Aorta (tissue), 5 donors: ENCODE measurements at regions not wholly inside any gene's neighbourhood (a gene's known extent, or its start where the extent isn't known, plus 50 kb on each side); places are given as distances from the start of the nearest gene placed in this dataset.

Experiments used
- ATAC-seq: fragments of 200-7000 bp; cut with Tn5 transposase; one replicate; pipeline ENCODE4 v1.9.1; 2022; ENCODE audit warnings: moderate library complexity; ENCODE audit not compliant: low FRiP score
- DNase-seq, 2 donors: peaks; one replicate each; pipeline ENCODE4 v3.0.0-alpha.2; 2020
- H3K27ac ChIP-seq, 2 donors: one replicate each; pipeline ENCODE4 v1.5.1; 2013; ENCODE audit warnings: low read length in 2 of 2, mild to moderate bottlenecking in 2 of 2, moderate library complexity in 2 of 2, control low read depth in 1 of 2, inconsistent platforms in 1 of 2, low read depth in 1 of 2
- H3K27me3 ChIP-seq, 2 donors: one replicate each; pipeline ENCODE4 v1.6.1; 2013; ENCODE audit warnings: control low read depth in 1 of 2, low read length in 1 of 2, mild to moderate bottlenecking in 1 of 2, moderate library complexity in 1 of 2; ENCODE audit not compliant: insufficient read depth in 2 of 2, control insufficient read depth in 1 of 2
- H3K36me3 ChIP-seq, 2 donors: one replicate each; pipeline ENCODE4 v1.6.1; 2013; ENCODE audit warnings: control low read depth in 1 of 2, low read length in 1 of 2, mild to moderate bottlenecking in 1 of 2; ENCODE audit not compliant: insufficient read depth in 2 of 2, control insufficient read depth in 1 of 2
- H3K4me1 ChIP-seq, 2 donors: one replicate each; pipeline ENCODE4 v1.6.1; 2013; ENCODE audit warnings: low read length in 2 of 2, control low read depth in 1 of 2, mild to moderate bottlenecking in 1 of 2, moderate library complexity in 1 of 2; ENCODE audit not compliant: insufficient read depth in 2 of 2, control insufficient read depth in 1 of 2
- H3K4me3 ChIP-seq, 2 donors: one replicate each; pipeline ENCODE4 v1.5.1; 2013; ENCODE audit warnings: low read length in 2 of 2, control low read depth in 1 of 2, mild to moderate bottlenecking in 1 of 2
- H3K9me3 ChIP-seq: one replicate; pipeline ENCODE4 v1.6.1; 2013; ENCODE audit warnings: mild to moderate bottlenecking, low read length; ENCODE audit not compliant: control insufficient read depth
- WGBS, 2 donors: extraction: QIAGEN DNeasy Blood & Tissue Kit; methylation state at CpG; one replicate each; pipeline ENCODE4 v1.1.7; 2013; 5-methylcytosine and 5-hydroxymethylcytosine counted together
- intact Hi-C, 2 donors: fragments of 100-400 bp; cut with DNase I; formaldehyde crosslinking; loops; one replicate each; pipeline versions ENCODE4 v1.14.2 to v1.15.0; 2022
- donor health status: healthy with polysubstance abuse.
- donor health status: Bipolar disorder and iron deficiency.
- donor health status: DM: no; HTN: no; CAD: no.
- donor health status: DM: no; HTN: no; CAD: no.
- donor health status: DM: yes; HTN: yes; CAD: no.

DNA sequence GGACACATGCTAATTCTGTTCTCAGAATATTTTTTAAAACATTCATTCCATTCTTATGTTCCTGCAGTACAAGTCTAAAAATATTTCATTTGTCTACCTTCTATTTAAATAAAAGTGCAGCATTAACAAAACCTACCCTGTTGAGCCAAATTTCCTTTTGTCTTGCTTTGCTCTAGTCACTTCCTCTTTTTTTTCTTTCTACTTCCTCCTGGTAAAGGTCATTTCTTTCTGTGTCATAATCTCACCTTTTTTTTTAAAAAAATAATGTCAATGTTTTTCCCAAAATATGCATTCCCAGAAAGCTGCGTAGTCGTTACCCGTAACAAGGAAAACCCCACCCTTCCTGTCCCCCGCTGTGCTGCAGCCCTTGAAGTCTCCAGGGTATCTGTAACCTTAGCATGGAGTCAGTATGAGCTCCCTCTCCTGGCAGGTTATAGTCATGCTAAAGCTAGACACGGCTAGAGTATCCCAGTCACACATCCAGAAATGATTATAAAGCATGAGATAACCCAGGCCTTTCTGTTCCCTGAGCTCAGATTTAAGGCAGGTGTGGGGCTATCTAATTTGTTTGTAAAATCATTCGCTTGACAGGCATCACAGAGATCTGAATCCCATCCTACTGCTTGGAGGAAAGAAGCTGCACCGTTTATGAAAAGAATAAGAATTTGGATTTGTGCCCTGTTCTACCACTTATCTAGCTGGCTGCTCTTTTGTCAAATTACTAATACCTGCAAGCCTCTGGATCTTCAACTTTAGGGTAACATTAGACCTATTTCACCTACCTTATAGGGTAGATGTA is 51.1 kb upstream of the EED start:
- DNase-seq (peak; percentile 80 to 82), ATAC-seq (peak; percentile 94)
- Histone ChIP-seq H3K9me3 (no peaks in the 10 kb centered on the region), H3K4me3 (no peak overlapping the region), H3K27ac (no peak overlapping the region), H3K4me1 (no peaks in the 10 kb centered on the region), H3K36me3 (no peaks in the 10 kb centered on the region), H3K27me3 (no peaks in the 10 kb centered on the region)
- intact Hi-C loops = loop anchor here (1.0 to 5.0 kb wide), 3 partner anchors 19 to 151 kb away; partner anchors contain the start of gene PICALM (in 1 of the 2)
- WGBS, 2 donors = 13 to 16% methylated on average over 7 of the region's 7 CpGs

GRCh38 chr11:86192519-86193257 is 51.9 kb upstream of the EED start:
- DNase-seq (no peak), ATAC-seq (no peak)
- no peak overlapping the region for H3K4me3 ChIP-seq
- no peak overlapping the region for H3K27ac ChIP-seq
- intact Hi-C loops = loop anchor here (1.0 to 5.0 kb wide), 3 partner anchors 18 to 150 kb away; partner anchors contain the start of gene PICALM (in 1 of the 2)
- H3K27me3 ChIP-seq = no peaks in the 10 kb centered on the region
- H3K9me3 ChIP-seq = no peaks in the 10 kb centered on the region
- H3K4me1 ChIP-seq = no peaks in the 10 kb centered on the region
- WGBS, 2 donors = 87 to 91% methylated on average over 1 of the region's 1 CpG
- no peaks in the 10 kb centered on the region for H3K36me3 ChIP-seq

- DNase-seq = no peak
- H3K27me3 ChIP-seq = no peaks in the 10 kb centered on the region
- H3K36me3 ChIP-seq = no peaks in the 10 kb centered on the region
- no peak for ATAC-seq
- H3K9me3 ChIP-seq = no peaks in the 10 kb centered on the region
- no peaks in the 10 kb centered on the region for H3K4me1 ChIP-seq
- H3K4me3 ChIP-seq = no peak overlapping the region
- intact Hi-C loops = loop anchor here (2.0 to 5.0 kb wide), 2 partner anchors 123 to 150 kb away; partner anchors contain the start of gene PICALM (in 1 of the 2)
- 96% methylated on average over 1 of the region's 1 CpG for WGBS, 2 donors
- H3K27ac ChIP-seq = no peak overlapping the region
Observed at GRCh38 chr11:86191874-86192273, 52.7 kb upstream of the EED start.

DNA sequence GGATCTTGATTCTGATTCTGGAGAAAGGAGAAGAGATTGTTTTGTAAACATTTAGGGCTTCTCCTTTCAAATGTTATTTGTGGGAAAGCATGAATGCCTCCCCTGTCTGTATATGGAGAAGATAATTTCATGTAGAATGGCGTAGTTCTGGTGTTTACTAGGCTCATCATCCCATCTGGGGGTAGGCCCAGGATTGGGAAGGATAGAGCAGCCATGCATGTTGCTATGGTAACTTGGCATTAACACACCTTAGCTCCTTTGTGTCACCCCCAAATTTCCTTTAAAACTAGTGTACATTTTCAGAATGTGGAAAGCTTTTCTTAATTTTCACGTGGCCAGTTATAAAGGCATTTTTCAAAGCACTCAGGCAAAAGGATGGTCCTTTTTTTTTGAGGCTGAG is 57.5 kb upstream of the EED start:
- Histone ChIP-seq H3K9me3 (no peaks in the 10 kb centered on the region), H3K4me1 (no peaks in the 10 kb centered on the region), H3K36me3 (no peaks in the 10 kb centered on the region), H3K27me3 (no peaks in the 10 kb centered on the region), H3K4me3 (no peak overlapping the region), H3K27ac (no peak overlapping the region)
- ATAC-seq (no peak), DNase-seq (no peak)
- intact Hi-C loops = no loop called here
- 99 to 100% methylated on average over 2 of the region's 2 CpGs for WGBS, 2 donors

- Histone ChIP-seq H3K4me1 (no peaks in the 10 kb centered on the region), H3K4me3 (no peak overlapping the region), H3K27me3 (no peaks in the 10 kb centered on the region), H3K27ac (peak overlapping the region in 1 of 2 donors; percentile 28), H3K9me3 (no peaks in the 10 kb centered on the region), H3K36me3 (no peaks in the 10 kb centered on the region)
- WGBS, 2 donors = 37 to 54% methylated on average over 4 of the region's 4 CpGs
- intact Hi-C loops = no loop called here
- DNase-seq (no peak), ATAC-seq (no peak)
Observed at GRCh38 chr11:86186386-86186785, 58.2 kb upstream of the EED start.

GRCh38 chr11:86185381-86185750 is 59.2 kb upstream of the EED start:
- WGBS, 2 donors = 44 to 55% methylated on average over 2 of the region's 2 CpGs
- ATAC-seq (no peak), DNase-seq (no peak)
- Histone ChIP-seq H3K27me3 (no peaks in the 10 kb centered on the region), H3K4me3 (no peak overlapping the region), H3K4me1 (no peaks in the 10 kb centered on the region), H3K36me3 (no peaks in the 10 kb centered on the region), H3K9me3 (no peaks in the 10 kb centered on the region), H3K27ac (no peak overlapping the region)
- intact Hi-C loops = no loop called here

GRCh38 chr11:86184728-86185380 is 59.7 kb upstream of the EED start:
- intact Hi-C loops = no loop called here
- no peak for DNase-seq
- no peaks in the 10 kb centered on the region for H3K4me1 ChIP-seq
- no peak for ATAC-seq
- WGBS, 2 donors = 24 to 30% methylated on average over 5 of the region's 5 CpGs
- H3K27ac ChIP-seq = no peak overlapping the region
- H3K36me3 ChIP-seq = no peaks in the 10 kb centered on the region
- no peaks in the 10 kb centered on the region for H3K9me3 ChIP-seq
- no peaks in the 10 kb centered on the region for H3K27me3 ChIP-seq
- H3K4me3 ChIP-seq = no peak overlapping the region

DNA sequence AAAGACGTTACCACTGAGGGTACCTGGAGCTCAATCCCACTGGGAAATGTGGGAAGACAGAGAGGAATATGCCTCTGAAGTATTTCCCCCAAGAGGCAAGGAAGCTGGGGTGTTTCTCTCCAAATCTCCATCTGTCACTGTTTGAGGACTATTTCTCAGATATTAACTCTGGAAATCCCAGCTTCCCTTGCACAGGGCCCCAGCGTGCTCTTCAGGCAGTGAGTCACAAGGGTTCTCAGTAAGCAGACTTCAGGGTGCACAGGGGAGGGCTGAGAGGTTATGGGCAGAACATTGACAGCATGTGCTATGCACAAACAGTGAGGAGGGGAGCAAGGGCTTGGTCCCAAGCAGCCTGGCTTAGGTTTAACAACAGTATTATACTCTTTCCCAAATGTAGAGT is 60.9 kb upstream of the EED start:
- ATAC-seq = no peak
- intact Hi-C loops = no loop called here

More for the DNA sequence above, 60.9 kb upstream of the EED start:
- no peak overlapping the region for H3K27ac ChIP-seq
- H3K27me3 ChIP-seq = no peaks in the 10 kb centered on the region
- H3K4me1 ChIP-seq = no peaks in the 10 kb centered on the region
- no peak for DNase-seq
- H3K9me3 ChIP-seq = no peaks in the 10 kb centered on the region
- WGBS, 2 donors = 83 to 85% methylated on average over 2 of the region's 2 CpGs
- H3K36me3 ChIP-seq = no peaks in the 10 kb centered on the region
- no peak overlapping the region for H3K4me3 ChIP-seq
